HepG2 (cell line): ENCODE measurements at regions not wholly inside any gene's neighbourhood (a gene's known extent, or its start where the extent isn't known, plus 50 kb on each side); places are given as distances from the start of the nearest gene placed in this dataset.
A peak's percentile ranks its signal among the peaks of the same experiment; 100 is the strongest.

Experiments used
- ATAC-seq: fragments of 200-7000 bp; cut with Tn5 transposase; 3 replicates; pipeline ENCODE4 v1.9.1; 2020; ENCODE audit warnings: mild to moderate bottlenecking, moderate library complexity
- BruUV-seq: library from RNA; stranded (reverse); fragments of 400-500 nt; replicated peaks from 2 replicates; lab custom pipeline; 2021; lab: Mats Ljungman, UMichigan
- CTCF ChIA-PET: fragments of 300-600 bp; formaldehyde crosslinking; extraction: SDS; loops from one replicate; lab custom pipeline; 2021; ENCODE audit warnings: low total read pairs, inconsistent platforms, low intra/inter-chr PET ratio; lab: Yijun Ruan, JAX
- POLR2A ChIA-PET: fragments of 350-600 bp; sonication (Branson Sonifier 250); formaldehyde crosslinking; loops from one replicate; lab custom pipeline; 2020; ENCODE audit warnings: antibody characterized with exemption, inconsistent platforms; lab: Yijun Ruan, JAX
- DNase-seq: peaks from one replicate; pipeline ENCODE4 v3.0.0-alpha.2; 2015; ENCODE audit warnings: low spot score
- FAIRE-seq: peaks from 3 replicates; lab custom pipeline; 2011; peaks lifted over from hg19 to GRCh38; lab: Jason Lieb, UNC
- H2AFZ ChIP-seq: one replicate; pipeline ENCODE4 v1.6.1; 2011; ENCODE audit warnings: low read length, inconsistent platforms
- H3K27ac ChIP-seq: fragments of 300-600 bp; 3 replicates; pipeline ENCODE4 v1.8.0; 2011; ENCODE audit warnings: mixed run types, mild to moderate bottlenecking, mixed read lengths, low read length, inconsistent platforms; ENCODE audit not compliant: insufficient read depth; ENCODE audit errors: extremely low read length
- H3K27me3 ChIP-seq, 2 experiments: fragments of 200-600 bp in 1 of 2; 2 replicates in 1 of 2; 3 replicates in 1 of 2; pipeline versions ENCODE4 v1.6.0 to v1.8.0; 2011; ENCODE audit warnings: low read length in 2 of 2, mild to moderate bottlenecking in 2 of 2, moderate library complexity in 2 of 2, inconsistent platforms in 1 of 2; ENCODE audit not compliant: insufficient read depth in 2 of 2, control insufficient read depth in 1 of 2
- H3K36me3 ChIP-seq, 2 experiments: fragments of 200-600 bp in 1 of 2; replicated peaks in 1 of 2; 2 replicates in 1 of 2; 3 replicates in 1 of 2; pipeline versions ENCODE4 v1.5.1 to v1.8.0; 2011; ENCODE audit warnings: low read length in 2 of 2, inconsistent platforms in 1 of 2; ENCODE audit not compliant: insufficient read depth in 2 of 2, control insufficient read depth in 1 of 2
- H3K4me1 ChIP-seq: 2 replicates; pipeline ENCODE4 v1.5.1; 2012; ENCODE audit warnings: low read length, inconsistent platforms; ENCODE audit not compliant: insufficient read depth
- H3K4me2 ChIP-seq: 2 replicates; pipeline ENCODE4 v1.6.0; 2011; ENCODE audit warnings: low read depth, low read length, inconsistent platforms
- H3K4me3 ChIP-seq, 3 experiments: fragments of 200-600 bp in 1 of 3; sonication (generic), shearing (Covaris generic) in 1 of 3; replicated peaks in 1 of 3; 2 replicates each; pipeline ENCODE4 v1.5.1; 2011 to 2016; ENCODE audit warnings: low read length in 3 of 3, inconsistent platforms in 2 of 3, low read depth in 2 of 3, mild to moderate bottlenecking in 2 of 3, control low read depth in 1 of 3, mixed read lengths in 1 of 3; ENCODE audit not compliant: insufficient read depth in 1 of 3
- H3K79me2 ChIP-seq: one replicate; pipeline ENCODE4 v1.6.1; 2011; ENCODE audit warnings: low read length, inconsistent platforms; ENCODE audit not compliant: insufficient read depth
- H3K9ac ChIP-seq: 2 replicates; pipeline ENCODE4 v1.6.0; 2011; ENCODE audit warnings: mild to moderate bottlenecking, low read depth, low read length, inconsistent platforms; ENCODE audit not compliant: insufficient read depth
- H3K9me3 ChIP-seq: 2 replicates; pipeline ENCODE4 v1.5.1; 2012; ENCODE audit warnings: mild to moderate bottlenecking, low read length
- H4K20me1 ChIP-seq: 2 replicates; pipeline ENCODE4 v1.6.0; 2011; ENCODE audit warnings: inconsistent platforms, mild to moderate bottlenecking, low read length, moderate library complexity; ENCODE audit not compliant: insufficient read depth
- CREM ChIP-seq, 2 experiments: sonication (generic) in 1 of 2; formaldehyde crosslinking in 1 of 2; IDR thresholded peaks; 2 replicates each; pipeline versions ENCODE4 v1.4.0 to v1.6.1; 2016 to 2020; ENCODE audit warnings: antibody characterized with exemption in 1 of 2, mild to moderate bottlenecking in 1 of 2, missing genetic modification reagents in 1 of 2
- FOSL1 ChIP-seq: sonication (generic); formaldehyde crosslinking; IDR thresholded peaks from 2 replicates; pipeline ENCODE4 v1.9.0; 2021; ENCODE audit warnings: missing genetic modification reagents, borderline replicate concordance
- FOSL2 ChIP-seq: sonication (generic); formaldehyde crosslinking; IDR thresholded peaks from 2 replicates; pipeline ENCODE4 v1.4.0; 2020; ENCODE audit warnings: missing genetic modification reagents
- SUZ12 ChIP-seq: fragments of 150-350 bp; IDR thresholded peaks from 2 replicates; pipeline ENCODE4 v1.6.1; 2014; ENCODE audit warnings: low read depth, low read length
- TEAD3 ChIP-seq: optimal IDR thresholded peaks from 2 replicates; pipeline ENCODE3; 2016; ENCODE audit warnings: borderline replicate concordance
- ZFP1 ChIP-seq: IDR thresholded peaks from 2 replicates; pipeline ENCODE4 v1.6.1; 2016
- ZNF572 ChIP-seq: sonication (generic); formaldehyde crosslinking; IDR thresholded peaks from 2 replicates; pipeline ENCODE4 v1.5.1; 2020; ENCODE audit warnings: mild to moderate bottlenecking, missing genetic modification reagents
- ZNF713 ChIP-seq: sonication (generic); formaldehyde crosslinking; IDR thresholded peaks from 2 replicates; pipeline ENCODE4 v1.4.0; 2020; ENCODE audit warnings: mild to moderate bottlenecking, missing genetic modification reagents
- WGBS: methylation state at CpG from one replicate; pipeline ENCODE4 v1.1.6; 2017; ENCODE audit warnings: low lambda C conversion rate; 5-methylcytosine and 5-hydroxymethylcytosine counted together
- in situ Hi-C: cut with HindIII; loops from 2 replicates; pipeline ENCODE4 v1.10.0; 2017; ENCODE audit warnings: low pct_unique_long_range_greater_than_20kb; ENCODE audit not compliant: extremely low pct_ligation_motif_present
- intact Hi-C: fragments of 100-400 bp; cut with micrococcal nuclease; formaldehyde crosslinking; loops from one replicate; pipeline ENCODE4 v1.10.0; 2022; ENCODE audit not compliant: unreplicated experiment
- TF ChIP-seq, protein P1 (sequence below): sonication (generic); formaldehyde crosslinking; IDR thresholded peaks from 2 replicates; pipeline ENCODE4 v1.4.0; 2020; ENCODE audit warnings: missing genetic modification reagents, borderline replicate concordance
- TF ChIP-seq, protein P2 (sequence below): sonication (generic); formaldehyde crosslinking; IDR thresholded peaks from 2 replicates; pipeline ENCODE4 v1.8.1; 2023; ENCODE audit warnings: mild to moderate bottlenecking, missing genetic modification reagents
- TF ChIP-seq, protein P3 (sequence below): sonication (generic); formaldehyde crosslinking; IDR thresholded peaks from 2 replicates; pipeline ENCODE4 v1.4.0; 2020; ENCODE audit warnings: missing genetic modification reagents

DNA sequence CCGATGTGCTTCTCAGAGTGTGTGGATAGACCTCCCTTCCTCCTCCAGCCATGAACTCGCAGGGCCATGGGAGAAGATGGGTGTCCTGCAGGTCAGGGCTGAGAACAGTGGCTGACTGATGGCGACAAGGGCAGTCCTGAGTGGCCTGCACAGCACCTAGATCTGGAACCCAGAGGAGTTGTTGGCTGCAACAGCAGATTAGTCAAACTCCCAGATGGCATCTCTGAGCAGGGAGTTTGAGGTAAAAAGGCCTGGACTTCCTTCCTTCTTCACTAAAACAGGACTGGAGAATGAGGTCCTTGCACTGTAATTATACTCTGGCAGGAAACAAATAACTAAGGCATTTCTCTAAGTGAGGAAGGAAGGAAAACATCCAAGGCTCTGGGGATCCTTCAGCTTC lies 160.8 kb downstream of the MYCN start (continued):
- TF ChIP-seq, protein P1, sequence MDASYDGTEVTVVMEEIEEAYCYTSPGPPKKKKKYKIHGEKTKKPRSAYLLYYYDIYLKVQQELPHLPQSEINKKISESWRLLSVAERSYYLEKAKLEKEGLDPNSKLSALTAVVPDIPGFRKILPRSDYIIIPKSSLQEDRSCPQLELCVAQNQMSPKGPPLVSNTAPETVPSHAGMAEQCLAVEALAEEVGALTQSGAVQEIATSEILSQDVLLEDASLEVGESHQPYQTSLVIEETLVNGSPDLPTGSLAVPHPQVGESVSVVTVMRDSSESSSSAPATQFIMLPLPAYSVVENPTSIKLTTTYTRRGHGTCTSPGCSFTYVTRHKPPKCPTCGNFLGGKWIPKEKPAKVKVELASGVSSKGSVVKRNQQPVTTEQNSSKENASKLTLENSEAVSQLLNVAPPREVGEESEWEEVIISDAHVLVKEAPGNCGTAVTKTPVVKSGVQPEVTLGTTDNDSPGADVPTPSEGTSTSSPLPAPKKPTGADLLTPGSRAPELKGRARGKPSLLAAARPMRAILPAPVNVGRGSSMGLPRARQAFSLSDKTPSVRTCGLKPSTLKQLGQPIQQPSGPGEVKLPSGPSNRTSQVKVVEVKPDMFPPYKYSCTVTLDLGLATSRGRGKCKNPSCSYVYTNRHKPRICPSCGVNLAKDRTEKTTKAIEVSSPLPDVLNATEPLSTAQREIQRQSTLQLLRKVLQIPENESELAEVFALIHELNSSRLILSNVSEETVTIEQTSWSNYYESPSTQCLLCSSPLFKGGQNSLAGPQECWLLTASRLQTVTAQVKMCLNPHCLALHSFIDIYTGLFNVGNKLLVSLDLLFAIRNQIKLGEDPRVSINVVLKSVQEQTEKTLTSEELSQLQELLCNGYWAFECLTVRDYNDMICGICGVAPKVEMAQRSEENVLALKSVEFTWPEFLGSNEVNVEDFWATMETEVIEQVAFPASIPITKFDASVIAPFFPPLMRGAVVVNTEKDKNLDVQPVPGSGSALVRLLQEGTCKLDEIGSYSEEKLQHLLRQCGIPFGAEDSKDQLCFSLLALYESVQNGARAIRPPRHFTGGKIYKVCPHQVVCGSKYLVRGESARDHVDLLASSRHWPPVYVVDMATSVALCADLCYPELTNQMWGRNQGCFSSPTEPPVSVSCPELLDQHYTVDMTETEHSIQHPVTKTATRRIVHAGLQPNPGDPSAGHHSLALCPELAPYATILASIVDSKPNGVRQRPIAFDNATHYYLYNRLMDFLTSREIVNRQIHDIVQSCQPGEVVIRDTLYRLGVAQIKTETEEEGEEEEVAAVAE (CRISPR knock-in tag), result no peak
- no peak for TF ChIP-seq SUZ12
- TF ChIP-seq CREM (IDR thresholded peaks at IDR 0.05), result no peak
- TF ChIP-seq CREM (CRISPR knock-in tag; IDR thresholded peaks at IDR 0.05), result no peak
- TF ChIP-seq ZNF572 (CRISPR knock-in tag), result no peak
- TF ChIP-seq ZNF713 (CRISPR knock-in tag), result no peak

DNA sequence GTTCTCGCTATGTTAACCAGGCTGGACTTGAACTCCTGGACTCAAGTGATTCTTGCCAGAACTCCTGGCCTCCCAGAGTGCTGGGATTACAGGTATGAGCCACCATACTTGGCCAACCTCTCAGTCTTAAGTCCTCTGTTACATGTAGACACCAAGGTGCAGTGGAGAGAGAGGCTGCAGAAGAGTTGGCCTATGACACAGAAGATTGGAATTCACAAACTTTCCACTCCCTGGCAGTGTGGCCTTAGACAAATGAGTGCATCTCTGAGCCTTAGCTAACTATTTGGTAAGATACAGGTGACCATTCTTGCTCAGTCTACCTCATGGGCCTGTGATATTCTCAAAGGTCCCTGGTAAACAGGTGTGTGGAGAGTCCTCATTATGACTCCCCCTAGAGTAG lies 159.7 kb downstream of the MYCN start:
- ChIA-PET POLR2A (interaction anchor here (1.4 kb wide), 1 partner anchor 30 kb away, joined by 4 read pairs; no protein-coding TSS in a partner anchor), CTCF (no interaction called here)
- in situ Hi-C loops, result no loop called here
- BruUV-seq, result no TSS peak
- Histone ChIP-seq H3K9me3 (no peaks in the 10 kb centered on the region), H4K20me1 (no peaks in the 10 kb centered on the region), H3K27me3 (no peaks in the 10 kb centered on the region), H3K79me2 (no peaks in the 10 kb centered on the region), H3K9ac (no peak overlapping the region), H3K27ac (no peak overlapping the region), H3K4me3 (no peak overlapping the region), H3K4me1 (peaks cover 74% of the 10 kb centered on the region), H3K36me3 (no peaks in the 10 kb centered on the region), H3K4me2 (no peak overlapping the region), H2AFZ (no peak overlapping the region)
- TF ChIP-seq, protein P2, sequence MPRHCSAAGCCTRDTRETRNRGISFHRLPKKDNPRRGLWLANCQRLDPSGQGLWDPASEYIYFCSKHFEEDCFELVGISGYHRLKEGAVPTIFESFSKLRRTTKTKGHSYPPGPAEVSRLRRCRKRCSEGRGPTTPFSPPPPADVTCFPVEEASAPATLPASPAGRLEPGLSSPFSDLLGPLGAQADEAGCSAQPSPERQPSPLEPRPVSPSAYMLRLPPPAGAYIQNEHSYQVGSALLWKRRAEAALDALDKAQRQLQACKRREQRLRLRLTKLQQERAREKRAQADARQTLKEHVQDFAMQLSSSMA, result no peak
- TF ChIP-seq ZFP1 (CRISPR knock-in tag) (no peak), FOSL1 (peak; percentile 20; the same call in 1 of the 2 replicates), FOSL2 (peak; percentile 80), TEAD3 (CRISPR knock-in tag) (peak; percentile 29)
- TF ChIP-seq, protein P3, sequence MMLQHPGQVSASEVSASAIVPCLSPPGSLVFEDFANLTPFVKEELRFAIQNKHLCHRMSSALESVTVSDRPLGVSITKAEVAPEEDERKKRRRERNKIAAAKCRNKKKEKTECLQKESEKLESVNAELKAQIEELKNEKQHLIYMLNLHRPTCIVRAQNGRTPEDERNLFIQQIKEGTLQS (CRISPR knock-in tag), result peak; percentile 45; the same call in 1 of the 2 replicates
- WGBS, result 35% methylated on average over 1 of the region's 1 CpG
- ATAC-seq (peak; percentile 10; the same call in 1 of the 3 replicates), DNase-seq (peak; percentile 26), FAIRE-seq (peak; percentile 49)
- intact Hi-C loops, result no loop called here
